Fibroblast of skin of abdomen (primary cell): ENCODE measurements at regions not wholly inside any gene's neighbourhood (a gene's known extent, or its start where the extent isn't known, plus 50 kb on each side); places are given as distances from the start of the nearest gene placed in this dataset.
A peak's percentile ranks its signal among the peaks of the same experiment; 100 is the strongest.
"Not testable (repeated sequence)": the region's sequence is repeated elsewhere in the genome, so short reads cannot be mapped to it uniquely, and the experiment has no call there.

Experiments used
- DNase-seq: peaks from one replicate; pipeline ENCODE4 v3.0.0-alpha.2; 2013

GRCh38 chr4:124133753-124134152 lies 578.8 kb downstream of the ANKRD50 start:
- DNase-seq, result no peak

- peak; percentile 92 for DNase-seq
Measured at GRCh38 chr4:124135409-124135813, 577.1 kb downstream of the ANKRD50 start.

GRCh38 chr4:124139044-124139443 lies 573.5 kb downstream of the ANKRD50 start:
- DNase-seq, result no peak

- DNase-seq, result no peak
Measured at GRCh38 chr4:124143632-124144031, 568.9 kb downstream of the ANKRD50 start.

- no peak for DNase-seq
Measured at GRCh38 chr4:124144238-124144654, 568.3 kb downstream of the ANKRD50 start.

- no peak for DNase-seq
Measured at GRCh38 chr4:124146068-124146467, 566.5 kb downstream of the ANKRD50 start.

GRCh38 chr4:124151031-124151430 lies 561.5 kb downstream of the ANKRD50 start:
- DNase-seq, result peak; percentile 17

GRCh38 chr4:124152132-124152531 lies 560.4 kb downstream of the ANKRD50 start:
- DNase-seq, result peak; percentile 44

- no peak for DNase-seq
Measured at GRCh38 chr4:124155239-124155638, 557.3 kb downstream of the ANKRD50 start.

- no peak for DNase-seq
Measured at GRCh38 chr4:124157396-124158083, 555.0 kb downstream of the ANKRD50 start.

GRCh38 chr4:124163401-124163800 lies 549.1 kb downstream of the ANKRD50 start:
- no peak for DNase-seq

- no peak for DNase-seq
Measured at GRCh38 chr4:124167602-124168001, 544.9 kb downstream of the ANKRD50 start.

- not testable (repeated sequence) for DNase-seq
Measured at GRCh38 chr4:124169524-124169923, 543.0 kb downstream of the ANKRD50 start.

- no peak for DNase-seq
Measured at GRCh38 chr4:124173912-124174311, 538.6 kb downstream of the ANKRD50 start.

GRCh38 chr4:124177647-124178425 lies 534.7 kb downstream of the ANKRD50 start:
- peak; percentile 63 for DNase-seq

GRCh38 chr4:124178449-124179021 lies 534.0 kb downstream of the ANKRD50 start:
- DNase-seq, result no peak

GRCh38 chr4:124179506-124180186 lies 532.9 kb downstream of the ANKRD50 start:
- no peak for DNase-seq

- DNase-seq, result peak; percentile 14
Measured at GRCh38 chr4:124181039-124181438, 531.5 kb downstream of the ANKRD50 start.

GRCh38 chr4:124183231-124183630 lies 529.3 kb downstream of the ANKRD50 start:
- DNase-seq, result peak; percentile 5

GRCh38 chr4:124183926-124184325 lies 528.6 kb downstream of the ANKRD50 start:
- peak; percentile 48 for DNase-seq

- no peak for DNase-seq
Measured at GRCh38 chr4:124184792-124185191, 527.7 kb downstream of the ANKRD50 start.

- DNase-seq, result no peak
Measured at GRCh38 chr4:124188595-124188994, 523.9 kb downstream of the ANKRD50 start.

- DNase-seq, result no peak
Measured at GRCh38 chr4:124189545-124189944, 523.0 kb downstream of the ANKRD50 start.
